ENCODE measurements at regions not wholly inside any gene's neighbourhood (a gene's known extent, or its start where the extent isn't known, plus 50 kb on each side); places are given as distances from the start of the nearest gene placed in this dataset.

GRCh38 chr16:55176901-55177300 is 147.1 kb upstream of the IRX6 start:
- Mint-ChIP-seq H3K27ac (no peak overlapping the region), H3K27me3 (no peaks in the 10 kb centered on the region), H3K9me3 (ENCODE audit: insufficient read depth) (no peaks in the 10 kb centered on the region), H3K4me3 (no peak overlapping the region), H3K4me1 (no peaks in the 10 kb centered on the region)
- CTCF ChIA-PET, result no interaction called here
- H3K79me2 ChIP-seq (ENCODE audit: control insufficient read depth, insufficient read depth, low read length), result no peaks in the 10 kb centered on the region
- 85% methylated on average over 3 of the region's 3 CpGs for WGBS (ENCODE audit: insufficient coverage)
- no peak overlapping the region for H3K27ac ChIP-seq (ENCODE audit: low read length in 2 of 2)
- no peaks in the 10 kb centered on the region for H4K20me1 ChIP-seq (ENCODE audit: control insufficient read depth, insufficient read depth, low read length, poor library complexity, severe bottlenecking)
- no peak for DNase-seq
- ATAC-seq (ENCODE audit: low read depth), result no peak
- no peak overlapping the region for H2AFZ ChIP-seq (ENCODE audit: insufficient read depth, low read depth, low read length, poor library complexity, severe bottlenecking)
- TF ChIP-seq CTCF (IDR thresholded peaks at IDR 0.05) (no peak), EZH2 (IDR thresholded peaks at IDR 0.05; ENCODE audit: borderline replicate concordance, insufficient read depth, low read depth, low read length, poor library complexity, severe bottlenecking) (no peak)
- intact Hi-C loops (cut with micrococcal nuclease), result no loop called here
- H3K4me1 ChIP-seq (ENCODE audit: control insufficient read depth in 2 of 2, insufficient read depth in 2 of 2, low read length in 2 of 2), result no peaks in the 10 kb centered on the region
- POLR2A ChIA-PET, result no interaction called here
- no peaks in the 10 kb centered on the region for H3K27me3 ChIP-seq (replicated peaks in 1 of 4; ENCODE audit: control extremely low read depth in 1 of 4, control insufficient read depth in 3 of 4, insufficient read depth in 4 of 4, low read length in 3 of 4)
- peaks cover 0 to 13% (median 0%) of the 10 kb centered on the region in 3 donors for H3K9me3 ChIP-seq (ENCODE audit: control extremely low read depth in 1 of 3, control insufficient read depth in 2 of 3, insufficient read depth in 1 of 3, low read length in 2 of 3)
- H3K4me2 ChIP-seq (replicated peaks; ENCODE audit: low read depth, low read length, poor library complexity, severe bottlenecking), result no peak overlapping the region
- no peak overlapping the region for H3K9ac ChIP-seq (ENCODE audit: low read length)
- H3K36me3 ChIP-seq (replicated peaks in 1 of 2; ENCODE audit: control extremely low read depth in 1 of 2, control insufficient read depth in 1 of 2, extremely low read depth in 1 of 2, insufficient read depth in 2 of 2, low read length in 1 of 2), result no peaks in the 10 kb centered on the region
- no peak overlapping the region for H3K4me3 ChIP-seq (ENCODE audit: control extremely low read depth in 1 of 5, extremely low read depth in 1 of 5, insufficient read depth in 1 of 5, low read depth in 2 of 5, low read length in 4 of 5)

GRCh38 chr16:55179411-55179810 is 144.6 kb upstream of the IRX6 start:
- POLR2A ChIA-PET, result no interaction called here
- Histone ChIP-seq H3K27me3 (replicated peaks in 1 of 4; ENCODE audit: control extremely low read depth in 1 of 4, control insufficient read depth in 3 of 4, insufficient read depth in 4 of 4, low read length in 3 of 4) (no peaks in the 10 kb centered on the region), H3K4me3 (ENCODE audit: control extremely low read depth in 1 of 5, extremely low read depth in 1 of 5, insufficient read depth in 1 of 5, low read depth in 2 of 5, low read length in 4 of 5) (no peak overlapping the region), H3K4me1 (ENCODE audit: control insufficient read depth in 2 of 2, insufficient read depth in 2 of 2, low read length in 2 of 2) (no peaks in the 10 kb centered on the region), H3K27ac (ENCODE audit: low read length in 2 of 2) (no peak overlapping the region), H4K20me1 (ENCODE audit: control insufficient read depth, insufficient read depth, low read length, poor library complexity, severe bottlenecking) (no peaks in the 10 kb centered on the region), H3K9ac (ENCODE audit: low read length) (no peak overlapping the region), H3K36me3 (replicated peaks in 1 of 2; ENCODE audit: control extremely low read depth in 1 of 2, control insufficient read depth in 1 of 2, extremely low read depth in 1 of 2, insufficient read depth in 2 of 2, low read length in 1 of 2) (no peaks in the 10 kb centered on the region), H3K9me3 (ENCODE audit: control extremely low read depth in 1 of 3, control insufficient read depth in 2 of 3, insufficient read depth in 1 of 3, low read length in 2 of 3) (peaks cover 0 to 7% (median 0%) of the 10 kb centered on the region in 3 donors), H3K79me2 (ENCODE audit: control insufficient read depth, insufficient read depth, low read length) (no peaks in the 10 kb centered on the region), H3K4me2 (replicated peaks; ENCODE audit: low read depth, low read length, poor library complexity, severe bottlenecking) (no peak overlapping the region), H2AFZ (ENCODE audit: insufficient read depth, low read depth, low read length, poor library complexity, severe bottlenecking) (no peak overlapping the region)
- Mint-ChIP-seq H3K9me3 (ENCODE audit: insufficient read depth) (no peaks in the 10 kb centered on the region), H3K27me3 (peaks cover 10% of the 10 kb centered on the region), H3K4me3 (no peak overlapping the region), H3K4me1 (no peaks in the 10 kb centered on the region), H3K27ac (no peak overlapping the region)
- intact Hi-C loops (cut with micrococcal nuclease), result no loop called here
- CTCF ChIA-PET, result no interaction called here
- DNase-seq, result no peak
- no peak for TF ChIP-seq EZH2 (IDR thresholded peaks at IDR 0.05; ENCODE audit: borderline replicate concordance, insufficient read depth, low read depth, low read length, poor library complexity, severe bottlenecking)
- TF ChIP-seq CTCF (IDR thresholded peaks at IDR 0.05), result no peak
- 33% methylated on average over 1 of the region's 1 CpG for WGBS (ENCODE audit: insufficient coverage)
- no peak for ATAC-seq (ENCODE audit: low read depth)
